KBM-7 (cell line): ENCODE measurements at regions not wholly inside any gene's neighbourhood (a gene's known extent, or its start where the extent isn't known, plus 50 kb on each side); places are given as distances from the start of the nearest gene placed in this dataset.

ENCODE experiments used
- DNase-seq: peaks from one replicate; pipeline ENCODE4 v3.0.0-alpha.2; 2015
- in situ Hi-C: fragments of 300-500 bp; cut with MboI; formaldehyde crosslinking; loops from 2 replicates; pipeline ENCODE4 v1.14.3; 2020; ENCODE audit warnings: low sequenced_read_pairs, low pct_unique_long_range_greater_than_20kb, mixed read lengths

GRCh38 chr4:45831692-45832091 is 292.2 kb downstream of the GABRG1 start:
- in situ Hi-C loops, result no loop called here
- DNase-seq, result no peak

- DNase-seq, result no peak
- in situ Hi-C loops, result no loop called here
These were observed 319.9 kb downstream of the GABRG1 start for GRCh38 chr4:45803994-45804393.

GRCh38 chr4:45795135-45795534 is 328.7 kb downstream of the GABRG1 start:
- in situ Hi-C loops, result no loop called here
- no peak for DNase-seq

- in situ Hi-C loops, result no loop called here
- DNase-seq, result no peak
These were observed 345.3 kb downstream of the GABRG1 start for GRCh38 chr4:45778514-45778913.

- in situ Hi-C loops, result no loop called here
- no peak for DNase-seq
These were observed 347.7 kb downstream of the GABRG1 start for GRCh38 chr4:45776146-45776545.

- no peak for DNase-seq
- in situ Hi-C loops, result no loop called here
These were observed 352.9 kb downstream of the GABRG1 start for GRCh38 chr4:45770958-45771357.

- in situ Hi-C loops, result no loop called here
- DNase-seq, result no peak
These were observed 358.3 kb downstream of the GABRG1 start for GRCh38 chr4:45765521-45765920.

- in situ Hi-C loops, result no loop called here
- no peak for DNase-seq
These were observed 371.9 kb downstream of the GABRG1 start for GRCh38 chr4:45751877-45752530.

GRCh38 chr4:45750721-45751120 is 373.1 kb downstream of the GABRG1 start:
- DNase-seq, result no peak
- in situ Hi-C loops, result no loop called here

- no peak for DNase-seq
- in situ Hi-C loops, result no loop called here
These were observed 378.1 kb downstream of the GABRG1 start for GRCh38 chr4:45745741-45746140.

GRCh38 chr4:45741897-45742296 is 382.0 kb downstream of the GABRG1 start:
- in situ Hi-C loops, result no loop called here
- no peak for DNase-seq

- no peak for DNase-seq
- in situ Hi-C loops, result no loop called here
These were observed 391.7 kb downstream of the GABRG1 start for GRCh38 chr4:45732161-45732560.

GRCh38 chr4:45716093-45716492 is 407.8 kb downstream of the GABRG1 start:
- in situ Hi-C loops, result no loop called here
- DNase-seq, result no peak

- DNase-seq, result no peak
- in situ Hi-C loops, result no loop called here
These were observed 409.9 kb downstream of the GABRG1 start for GRCh38 chr4:45713996-45714395.

- in situ Hi-C loops, result no loop called here
- DNase-seq, result no peak
These were observed 422.2 kb downstream of the GABRG1 start for GRCh38 chr4:45701621-45702020.

- in situ Hi-C loops, result no loop called here
- no peak for DNase-seq
These were observed 430.1 kb downstream of the GABRG1 start for GRCh38 chr4:45693746-45694145.

GRCh38 chr4:45692131-45692735 is 431.6 kb downstream of the GABRG1 start:
- in situ Hi-C loops, result no loop called here

GRCh38 chr4:45688341-45688740 is 435.5 kb downstream of the GABRG1 start:
- in situ Hi-C loops, result no loop called here
- DNase-seq, result no peak

More at GRCh38 chr4:45692131-45692735, 431.6 kb downstream of the GABRG1 start:
- DNase-seq, result no peak

- in situ Hi-C loops, result no loop called here
- DNase-seq, result no peak
These were observed 444.4 kb downstream of the GABRG1 start for GRCh38 chr4:45679411-45679810.

GRCh38 chr4:45668128-45668527 is 455.7 kb downstream of the GABRG1 start:
- DNase-seq, result no peak

GRCh38 chr4:45663628-45664081 is 460.2 kb downstream of the GABRG1 start:
- in situ Hi-C loops, result no loop called here
- DNase-seq, result no peak

More at GRCh38 chr4:45668128-45668527, 455.7 kb downstream of the GABRG1 start:
- in situ Hi-C loops, result no loop called here
